ENCODE measurements at regions not wholly inside any gene's neighbourhood (a gene's known extent, or its start where the extent isn't known, plus 50 kb on each side); places are given as distances from the start of the nearest gene placed in this dataset.

DNA sequence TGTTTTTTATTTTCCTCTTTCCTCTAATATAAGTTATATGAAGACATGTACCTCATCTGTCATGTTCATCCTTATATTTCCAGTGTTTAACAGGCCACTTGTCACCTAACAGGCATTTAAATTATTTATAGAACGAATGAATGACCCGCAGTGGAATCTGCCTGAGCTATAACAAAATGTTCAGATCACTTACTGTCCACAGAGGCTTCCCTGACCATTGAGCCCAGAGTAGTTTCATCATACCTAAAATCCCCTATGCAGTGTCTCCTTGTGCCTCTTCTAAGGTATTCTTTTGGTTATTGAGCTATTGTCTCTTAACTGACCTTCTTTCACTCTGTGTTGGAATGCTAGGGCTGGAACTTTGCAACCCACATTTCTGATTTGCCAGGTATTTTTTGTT lies 748.5 kb downstream of the NTRK3 start:
- no peak for TF ChIP-seq CTCF (IDR thresholded peaks at IDR 0.05; ENCODE audit: low read depth, low read length)
- no peak for TF ChIP-seq EZH2phosphoT487 (IDR thresholded peaks at IDR 0.05; ENCODE audit: low read depth)
